ENCODE measurements at regions not wholly inside any gene's neighbourhood (a gene's known extent, or its start where the extent isn't known, plus 50 kb on each side); places are given as distances from the start of the nearest gene placed in this dataset.

DNA sequence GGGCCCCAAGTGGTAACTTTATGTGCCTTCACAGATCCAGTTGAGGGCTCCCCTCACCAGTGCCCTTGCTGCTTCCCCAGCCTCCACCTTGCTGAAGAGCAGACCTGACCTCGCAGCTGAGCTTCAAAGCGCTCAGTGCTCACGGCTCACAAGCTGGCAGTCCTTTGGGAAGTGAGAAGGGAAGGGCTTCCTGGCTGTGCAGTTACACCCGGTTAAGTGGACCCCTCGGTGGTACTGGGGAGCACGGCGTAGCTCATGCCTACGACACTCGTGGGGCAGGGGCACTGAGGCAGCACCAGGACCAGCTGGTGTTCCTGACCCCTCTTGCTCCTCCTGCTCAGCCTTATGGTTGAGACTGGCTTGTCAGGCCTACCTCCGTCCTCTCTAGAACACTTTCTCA lies 629.0 kb upstream of the TBL1XR1 start:
- Mint-ChIP-seq H3K27me3 (no peaks in the 10 kb centered on the region), H3K4me1 (peaks cover 14% of the 10 kb centered on the region), H3K36me3 (no peaks in the 10 kb centered on the region), H3K27ac (no peak overlapping the region), H3K9me3 (no peaks in the 10 kb centered on the region), H3K4me3 (no peak overlapping the region)

DNA sequence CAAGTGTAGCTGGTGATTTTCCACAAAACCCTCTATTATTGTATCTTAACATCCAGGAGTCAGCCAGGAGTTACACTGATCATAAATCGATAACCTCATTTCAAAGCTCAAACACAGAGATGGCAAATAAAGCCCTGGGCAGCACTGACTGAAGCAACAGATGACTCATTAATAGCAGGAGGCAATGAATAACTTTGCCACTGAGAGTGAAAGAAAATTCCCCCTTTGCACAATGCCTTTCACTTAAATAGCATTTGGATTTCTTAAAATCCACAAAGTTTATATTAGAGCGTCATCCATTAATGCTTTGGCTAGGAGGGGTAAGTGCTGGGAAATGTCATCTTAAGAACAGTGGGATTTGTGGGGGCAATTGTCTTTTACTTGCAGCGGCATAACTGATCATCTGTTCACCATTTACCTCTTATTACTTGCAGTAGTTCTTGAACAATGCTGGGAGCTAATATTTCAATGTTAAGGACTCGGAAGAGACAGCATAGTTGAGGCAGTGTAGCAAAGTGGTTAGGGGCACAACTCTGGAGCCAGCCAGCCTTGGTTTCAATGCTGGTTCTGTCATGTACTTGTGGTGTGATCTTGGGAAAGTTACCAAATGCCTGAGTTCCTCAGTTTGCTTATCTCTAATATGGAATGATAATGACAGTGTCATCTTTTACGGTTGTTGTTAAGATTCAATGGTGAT lies 630.4 kb upstream of the TBL1XR1 start:
- H3K36me3 Mint-ChIP-seq = no peaks in the 10 kb centered on the region
- H3K4me1 Mint-ChIP-seq = peaks cover 14% of the 10 kb centered on the region
- H3K9me3 Mint-ChIP-seq = no peaks in the 10 kb centered on the region
- no peaks in the 10 kb centered on the region for H3K27me3 Mint-ChIP-seq
- no peak overlapping the region for H3K4me3 Mint-ChIP-seq
- no peak overlapping the region for H3K27ac Mint-ChIP-seq

DNA sequence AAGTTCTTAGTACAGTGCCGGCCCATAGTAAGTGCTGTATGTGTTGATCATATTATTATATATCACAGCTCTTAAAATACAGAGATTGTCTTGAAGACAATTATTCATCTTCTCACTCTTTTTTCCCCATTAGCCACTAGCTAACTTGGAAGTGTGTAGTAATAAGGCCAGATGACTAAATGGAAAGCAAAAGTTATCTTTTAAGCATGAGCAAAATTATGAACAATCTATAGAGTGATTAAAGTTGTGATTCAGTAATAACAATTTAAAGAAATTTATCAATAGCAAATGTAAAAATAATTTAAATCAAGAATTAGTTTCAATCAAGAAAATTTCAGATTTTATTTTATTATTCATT lies 630.9 kb upstream of the TBL1XR1 start:
- Mint-ChIP-seq H3K4me3 (no peak overlapping the region), H3K9me3 (no peaks in the 10 kb centered on the region), H3K27ac (no peak overlapping the region), H3K36me3 (no peaks in the 10 kb centered on the region), H3K27me3 (no peaks in the 10 kb centered on the region), H3K4me1 (peaks cover 18% of the 10 kb centered on the region)

DNA sequence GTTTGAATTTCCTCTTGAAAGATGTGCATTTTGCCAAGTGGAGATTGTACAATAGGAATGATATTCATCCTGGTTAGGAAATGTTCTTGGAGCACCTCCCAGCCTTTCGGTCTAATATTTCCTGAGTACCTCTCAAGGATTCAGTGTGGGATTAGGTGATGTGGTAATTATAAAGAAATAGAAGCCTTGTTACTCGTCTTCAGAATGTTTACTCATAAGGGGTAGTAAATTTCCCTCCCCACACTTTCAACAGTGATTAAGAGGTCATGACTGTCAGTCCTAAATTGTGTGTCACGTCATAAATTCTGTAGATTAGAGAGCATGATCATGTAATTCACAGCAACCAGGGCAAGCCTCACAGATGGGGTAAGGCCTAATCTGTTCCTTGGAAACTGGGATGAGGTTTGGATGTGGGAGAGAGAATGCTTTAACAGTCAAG lies 633.1 kb upstream of the TBL1XR1 start:
- no peak overlapping the region for H3K27ac Mint-ChIP-seq
- H3K4me1 Mint-ChIP-seq = peaks cover 22% of the 10 kb centered on the region
- H3K4me3 Mint-ChIP-seq = no peak overlapping the region
- no peaks in the 10 kb centered on the region for H3K36me3 Mint-ChIP-seq
- no peaks in the 10 kb centered on the region for H3K9me3 Mint-ChIP-seq
- no peaks in the 10 kb centered on the region for H3K27me3 Mint-ChIP-seq

DNA sequence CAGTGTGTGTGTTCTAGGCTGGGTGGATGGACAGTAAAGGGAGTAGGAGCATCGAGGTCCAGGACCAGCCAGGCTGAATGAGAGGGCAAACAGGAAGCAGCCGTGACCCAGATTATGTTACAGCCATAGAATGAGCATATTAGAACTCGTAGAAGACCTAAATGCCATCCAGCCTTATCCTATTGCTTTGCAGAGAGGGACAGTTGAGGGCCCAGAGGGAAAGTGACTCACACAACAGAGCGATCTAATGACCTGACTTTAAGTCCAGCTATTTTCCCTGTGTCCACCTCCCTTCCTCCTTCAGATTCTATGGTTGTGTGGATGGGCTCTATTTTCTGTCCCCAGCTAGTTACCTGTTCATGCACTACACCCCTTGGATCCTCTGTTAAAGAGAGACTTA lies 634.1 kb upstream of the TBL1XR1 start:
- no peaks in the 10 kb centered on the region for H3K27me3 Mint-ChIP-seq
- H3K4me1 Mint-ChIP-seq = peaks cover 22% of the 10 kb centered on the region

DNA sequence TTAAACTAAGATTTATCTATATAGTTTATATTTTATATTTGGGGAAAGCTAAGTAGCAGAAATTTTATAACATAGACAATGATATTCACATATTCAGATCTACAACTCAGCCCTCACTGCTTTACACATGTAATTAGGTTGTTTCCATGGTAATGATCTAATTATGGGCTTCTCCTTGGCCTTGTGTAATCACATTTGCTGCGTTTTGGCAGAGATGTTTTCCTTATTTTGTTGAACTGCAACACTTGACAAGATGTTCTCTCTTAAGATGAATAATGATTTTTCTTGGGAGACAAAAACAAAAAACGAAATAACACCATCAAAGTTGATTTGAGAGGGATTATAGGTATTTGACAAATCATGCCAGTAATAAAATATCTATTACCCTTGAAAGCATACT lies 635.6 kb upstream of the TBL1XR1 start:
- no peak overlapping the region for H3K4me3 Mint-ChIP-seq
- peaks cover 15% of the 10 kb centered on the region for H3K4me1 Mint-ChIP-seq
- no peak overlapping the region for H3K27ac Mint-ChIP-seq
- no peaks in the 10 kb centered on the region for H3K36me3 Mint-ChIP-seq
- H3K27me3 Mint-ChIP-seq = no peaks in the 10 kb centered on the region
- H3K9me3 Mint-ChIP-seq = no peaks in the 10 kb centered on the region

More for the DNA sequence above, 634.1 kb upstream of the TBL1XR1 start:
- no peak overlapping the region for H3K27ac Mint-ChIP-seq
- H3K9me3 Mint-ChIP-seq = no peaks in the 10 kb centered on the region
- no peaks in the 10 kb centered on the region for H3K36me3 Mint-ChIP-seq
- no peak overlapping the region for H3K4me3 Mint-ChIP-seq

DNA sequence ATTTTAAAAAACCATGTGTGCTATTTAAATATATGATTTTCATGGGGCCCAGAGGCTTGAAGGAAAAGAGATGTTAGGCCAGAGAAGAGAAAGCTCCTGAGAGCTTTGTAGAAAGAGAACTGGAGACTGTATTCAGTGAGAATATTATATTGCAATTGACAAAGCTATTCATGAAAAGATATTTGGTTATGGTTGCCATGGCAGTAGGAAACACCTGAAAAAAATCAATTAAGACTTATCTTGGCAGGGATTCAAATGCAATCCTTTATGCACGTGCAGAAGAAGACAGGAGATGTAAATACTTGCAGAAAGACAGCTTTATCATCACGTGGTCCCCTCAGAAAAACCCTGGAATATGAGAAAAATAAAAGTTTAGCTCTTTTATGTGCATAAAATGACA lies 636.0 kb upstream of the TBL1XR1 start:
- no peaks in the 10 kb centered on the region for H3K36me3 Mint-ChIP-seq
- no peaks in the 10 kb centered on the region for H3K9me3 Mint-ChIP-seq
- H3K27me3 Mint-ChIP-seq = no peaks in the 10 kb centered on the region

DNA sequence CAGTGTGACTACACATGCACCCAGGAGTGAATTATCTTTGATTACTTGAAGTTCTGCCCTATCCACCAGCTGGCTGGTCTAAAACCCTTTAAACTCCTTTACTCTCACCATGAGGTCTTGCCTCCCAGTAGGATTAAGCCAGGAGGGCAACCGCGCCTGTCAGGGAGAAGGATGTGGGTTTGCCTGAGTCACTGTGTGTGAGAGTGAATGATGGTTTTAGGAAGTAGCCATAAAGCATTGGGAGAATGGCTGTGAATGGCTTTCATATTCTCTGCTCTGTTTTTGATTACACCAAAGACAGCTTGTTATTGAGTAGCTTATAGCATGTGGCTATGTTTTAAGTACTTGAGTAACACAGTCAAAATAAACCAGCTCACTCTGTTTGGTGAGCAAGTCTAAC lies 637.7 kb upstream of the TBL1XR1 start:
- no peaks in the 10 kb centered on the region for H3K27me3 Mint-ChIP-seq
- H3K4me3 Mint-ChIP-seq = no peak overlapping the region
- H3K4me1 Mint-ChIP-seq = peaks cover 12% of the 10 kb centered on the region

More for the DNA sequence above, 636.0 kb upstream of the TBL1XR1 start:
- H3K27ac Mint-ChIP-seq = no peak overlapping the region
- H3K4me1 Mint-ChIP-seq = peaks cover 12% of the 10 kb centered on the region
- no peak overlapping the region for H3K4me3 Mint-ChIP-seq

DNA sequence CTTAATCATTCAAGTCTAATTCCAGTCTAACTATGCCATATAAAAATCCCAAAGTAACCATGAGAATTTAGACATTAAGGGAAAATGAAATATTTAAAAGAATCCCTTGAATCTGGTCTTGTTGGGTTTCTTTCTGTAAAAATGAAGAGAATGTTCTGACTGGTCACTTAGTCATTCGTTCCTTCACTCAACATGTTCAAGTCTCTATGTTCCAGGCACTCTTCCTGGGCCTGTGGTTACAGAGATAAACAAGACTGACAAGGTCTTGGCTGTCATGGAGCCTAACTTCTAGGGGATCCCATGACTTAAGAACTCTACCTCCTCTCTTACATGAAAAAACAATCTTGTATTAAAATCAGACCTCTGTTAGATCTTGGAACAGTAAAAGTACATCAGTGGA lies 638.6 kb upstream of the TBL1XR1 start:
- Mint-ChIP-seq H3K4me1 (peaks cover 8% of the 10 kb centered on the region), H3K9me3 (no peaks in the 10 kb centered on the region), H3K27me3 (no peaks in the 10 kb centered on the region), H3K27ac (no peak overlapping the region), H3K4me3 (no peak overlapping the region), H3K36me3 (no peaks in the 10 kb centered on the region)

More for the DNA sequence above, 637.7 kb upstream of the TBL1XR1 start:
- no peak overlapping the region for H3K27ac Mint-ChIP-seq
- no peaks in the 10 kb centered on the region for H3K36me3 Mint-ChIP-seq
- no peaks in the 10 kb centered on the region for H3K9me3 Mint-ChIP-seq

DNA sequence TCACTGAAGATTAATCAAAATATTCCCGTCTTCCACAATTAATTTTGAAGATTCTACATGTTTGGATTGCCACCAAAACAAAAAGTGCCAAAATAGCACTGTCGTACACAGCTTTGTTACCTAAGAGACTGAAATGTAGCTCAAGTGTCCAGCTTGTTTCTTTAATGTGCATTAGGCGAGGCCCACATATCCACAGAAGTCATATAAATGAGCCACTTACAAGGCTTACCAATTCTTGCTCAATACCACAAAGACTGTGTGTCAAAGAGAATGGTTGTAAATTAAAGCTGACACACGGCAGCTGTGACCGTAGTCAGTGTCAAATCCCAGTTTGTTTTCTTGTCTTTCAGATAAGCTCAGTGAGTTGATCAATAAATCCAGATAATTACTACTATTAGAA lies 639.4 kb upstream of the TBL1XR1 start:
- Mint-ChIP-seq H3K36me3 (no peaks in the 10 kb centered on the region), H3K27ac (no peak overlapping the region), H3K4me1 (peaks cover 8% of the 10 kb centered on the region), H3K4me3 (no peak overlapping the region), H3K27me3 (no peaks in the 10 kb centered on the region), H3K9me3 (no peaks in the 10 kb centered on the region)

DNA sequence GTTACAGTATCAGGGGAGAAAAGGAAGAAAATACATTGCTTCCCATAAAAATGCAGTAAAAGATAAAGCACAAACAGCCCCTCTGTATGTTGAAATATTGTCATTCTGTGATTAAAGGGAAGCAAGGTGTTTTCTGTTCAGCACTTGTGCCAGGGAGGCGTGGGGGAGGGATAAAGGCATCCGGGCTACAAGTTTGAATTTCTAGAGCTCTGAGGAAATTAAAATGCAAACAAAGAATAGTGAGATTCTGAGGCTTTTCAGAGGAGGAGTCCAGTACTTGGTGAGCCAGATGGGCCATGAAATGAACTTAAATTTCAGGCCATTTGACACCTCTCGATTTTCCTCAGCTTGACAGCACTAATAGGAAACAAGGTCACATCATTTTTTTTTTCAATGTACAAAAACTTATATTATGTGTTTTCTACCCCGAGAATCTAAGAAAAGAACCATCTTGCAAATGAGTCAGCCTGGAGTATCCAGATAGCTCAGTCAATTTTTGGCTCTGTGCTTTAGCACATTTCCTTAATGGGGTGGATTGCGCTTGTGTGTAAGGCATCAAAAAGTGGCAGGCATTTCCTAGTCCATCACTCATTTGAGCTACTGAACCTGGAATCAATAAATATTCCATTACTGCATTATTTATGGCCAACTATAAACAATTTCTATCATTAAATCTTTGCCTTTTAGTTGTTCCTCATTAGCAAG lies 640.8 kb upstream of the TBL1XR1 start:
- peaks cover 5% of the 10 kb centered on the region for H3K4me1 Mint-ChIP-seq
- no peaks in the 10 kb centered on the region for H3K36me3 Mint-ChIP-seq
- no peaks in the 10 kb centered on the region for H3K9me3 Mint-ChIP-seq
- H3K4me3 Mint-ChIP-seq = no peak overlapping the region
- H3K27ac Mint-ChIP-seq = no peak overlapping the region
- no peaks in the 10 kb centered on the region for H3K27me3 Mint-ChIP-seq

DNA sequence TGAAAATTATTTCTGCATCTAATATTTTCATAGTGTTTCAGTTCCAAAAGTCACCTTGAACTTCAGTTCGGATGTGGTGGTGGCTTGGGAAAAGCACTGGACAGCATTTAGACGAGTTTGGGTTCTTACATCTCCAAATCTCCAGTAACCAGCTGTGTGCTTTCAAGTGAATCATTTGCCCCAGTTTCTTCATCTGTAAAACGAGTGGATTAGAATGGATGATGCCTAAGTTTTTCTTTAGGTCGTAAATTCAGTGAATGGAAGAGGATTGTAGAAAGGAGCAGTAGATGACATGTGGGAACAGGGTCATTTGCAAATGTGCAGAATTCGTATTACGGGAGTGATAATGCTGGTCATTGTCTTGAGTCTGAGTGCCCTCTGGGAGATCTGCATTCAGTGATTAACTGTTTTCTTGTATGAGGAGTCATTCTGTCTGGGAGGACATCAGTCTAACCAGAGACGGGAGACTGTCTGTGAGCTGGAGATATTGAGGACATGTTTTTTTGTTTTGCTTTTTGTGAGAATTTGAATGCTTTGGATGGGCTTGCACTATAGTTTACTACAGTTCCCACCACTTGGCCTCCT lies 641.6 kb upstream of the TBL1XR1 start:
- H3K9me3 Mint-ChIP-seq = no peaks in the 10 kb centered on the region
- no peak overlapping the region for H3K4me3 Mint-ChIP-seq
- no peaks in the 10 kb centered on the region for H3K4me1 Mint-ChIP-seq
- no peak overlapping the region for H3K27ac Mint-ChIP-seq
- H3K36me3 Mint-ChIP-seq = no peaks in the 10 kb centered on the region
- no peaks in the 10 kb centered on the region for H3K27me3 Mint-ChIP-seq

DNA sequence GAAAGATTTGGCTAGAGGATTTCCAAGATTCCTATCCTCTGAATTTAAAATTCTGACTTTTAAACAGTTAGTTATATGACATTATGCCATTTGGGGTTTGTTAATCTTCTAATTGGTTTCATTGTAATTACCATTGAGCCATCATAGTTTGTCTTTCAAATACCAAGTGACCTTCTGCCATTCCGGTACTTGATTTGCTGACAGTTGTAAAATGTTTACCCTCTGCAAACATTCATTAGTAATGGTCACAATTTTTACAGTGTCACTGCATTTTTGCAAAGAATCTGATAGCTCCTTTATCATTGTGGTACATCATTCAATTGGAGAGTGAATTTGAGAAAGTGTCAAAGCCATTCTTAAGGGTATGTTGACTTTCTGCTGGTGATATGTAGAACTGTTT lies 645.0 kb upstream of the TBL1XR1 start:
- no peaks in the 10 kb centered on the region for H3K27me3 Mint-ChIP-seq
- H3K27ac Mint-ChIP-seq = no peak overlapping the region
- no peaks in the 10 kb centered on the region for H3K36me3 Mint-ChIP-seq
- no peaks in the 10 kb centered on the region for H3K9me3 Mint-ChIP-seq
- H3K4me3 Mint-ChIP-seq = no peak overlapping the region
- H3K4me1 Mint-ChIP-seq = no peaks in the 10 kb centered on the region

DNA sequence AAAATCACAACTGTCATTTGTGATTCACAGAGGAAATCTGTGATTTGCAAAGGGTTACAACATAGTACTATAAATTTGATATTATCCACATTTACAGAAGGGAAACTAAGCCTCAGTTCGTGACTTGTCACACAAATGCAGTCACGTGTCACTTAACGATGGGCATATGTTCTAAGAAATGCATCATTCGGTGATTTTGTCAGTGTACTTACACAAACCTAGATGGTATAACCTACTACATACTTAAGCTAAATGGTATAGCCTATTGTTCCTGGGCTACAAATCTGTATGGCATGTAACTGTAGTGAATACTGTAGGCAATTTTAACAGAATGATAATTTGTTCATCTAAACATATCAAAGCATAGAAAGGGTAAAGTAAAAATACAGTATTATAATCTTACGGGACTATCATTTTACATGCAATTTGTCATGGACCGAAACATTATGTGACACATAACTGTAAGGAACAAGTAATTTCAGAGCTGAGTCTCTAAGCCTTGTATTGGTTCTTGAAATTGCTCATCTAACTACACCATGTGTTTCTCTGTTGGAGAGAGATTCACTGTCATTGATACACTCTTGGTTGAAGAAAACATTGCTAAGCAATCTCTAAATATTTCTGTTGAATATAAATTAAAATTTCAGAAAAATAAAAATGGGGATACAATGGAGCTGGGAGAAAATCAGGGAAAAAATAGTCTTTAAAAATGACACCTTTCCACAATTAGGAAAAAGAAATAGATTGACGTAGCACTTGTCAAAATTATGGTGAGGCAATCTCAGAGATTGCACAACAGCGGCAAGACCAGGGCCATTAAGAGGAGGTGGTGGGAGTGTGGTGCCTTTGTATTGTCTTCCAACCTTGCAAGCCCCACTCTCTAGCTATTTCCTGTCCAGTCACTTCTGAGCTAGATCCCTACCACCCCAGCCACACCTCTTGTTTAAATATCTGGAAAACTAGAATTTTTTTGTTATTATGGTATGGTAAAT lies 645.8 kb upstream of the TBL1XR1 start:
- Mint-ChIP-seq H3K27me3 (no peaks in the 10 kb centered on the region), H3K4me3 (no peak overlapping the region), H3K9me3 (no peaks in the 10 kb centered on the region), H3K4me1 (no peaks in the 10 kb centered on the region), H3K27ac (no peak overlapping the region), H3K36me3 (no peaks in the 10 kb centered on the region)

DNA sequence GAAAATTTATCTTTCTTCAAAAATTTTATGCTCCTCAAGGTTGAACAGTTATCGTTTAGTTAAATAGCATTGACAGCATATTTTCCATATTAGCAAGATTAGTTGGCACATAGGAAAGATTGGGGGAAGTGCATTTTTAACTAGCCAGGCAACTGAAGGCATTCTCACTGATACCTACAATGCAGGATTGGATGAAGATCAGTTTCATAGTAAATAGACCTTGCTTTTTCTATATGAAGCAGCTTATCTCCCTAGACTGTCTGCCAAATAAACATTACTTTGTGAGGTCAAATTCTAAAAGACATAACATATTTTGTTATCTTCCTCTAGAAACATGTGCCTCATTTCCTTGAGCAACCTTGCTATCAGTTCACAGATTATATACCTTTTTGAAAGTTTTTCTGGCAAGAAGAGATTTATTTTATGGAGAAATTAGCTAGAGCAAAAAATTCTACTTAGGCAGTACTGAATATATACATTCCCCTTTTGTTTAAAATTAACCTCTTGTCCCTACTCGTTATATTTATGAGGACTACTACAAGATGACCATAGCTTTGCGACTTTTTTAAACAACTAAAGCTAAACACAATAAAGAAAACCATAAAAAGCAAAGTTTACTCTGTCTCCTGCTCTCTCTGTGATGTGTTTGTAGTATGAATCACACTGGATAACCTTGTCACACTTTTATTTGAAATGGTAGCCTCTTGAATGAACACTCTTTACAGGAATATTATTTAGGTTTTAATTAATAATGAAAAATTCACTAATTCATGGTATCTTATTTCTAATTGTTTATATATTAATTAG lies 654.9 kb upstream of the TBL1XR1 start:
- no peaks in the 10 kb centered on the region for H3K9me3 Mint-ChIP-seq
- no peaks in the 10 kb centered on the region for H3K4me1 Mint-ChIP-seq
- H3K36me3 Mint-ChIP-seq = no peaks in the 10 kb centered on the region
- no peaks in the 10 kb centered on the region for H3K27me3 Mint-ChIP-seq
- H3K27ac Mint-ChIP-seq = no peak overlapping the region
- no peak overlapping the region for H3K4me3 Mint-ChIP-seq

Data from activated naive CD4-positive, alpha-beta T cell treated with anti-CD3 and anti-CD28 coated beads, Interleukin-2, amount 50 U/mL, for 24 hours (primary cell).